Fibroblast of peridontal ligament (primary cell): ENCODE measurements at regions not wholly inside any gene's neighbourhood (a gene's known extent, or its start where the extent isn't known, plus 50 kb on each side); places are given as distances from the start of the nearest gene placed in this dataset.

ENCODE experiments used
- DNase-seq: peaks from one replicate; pipeline ENCODE4 v3.0.0-alpha.2; 2010; ENCODE audit errors: extremely low read depth

DNA sequence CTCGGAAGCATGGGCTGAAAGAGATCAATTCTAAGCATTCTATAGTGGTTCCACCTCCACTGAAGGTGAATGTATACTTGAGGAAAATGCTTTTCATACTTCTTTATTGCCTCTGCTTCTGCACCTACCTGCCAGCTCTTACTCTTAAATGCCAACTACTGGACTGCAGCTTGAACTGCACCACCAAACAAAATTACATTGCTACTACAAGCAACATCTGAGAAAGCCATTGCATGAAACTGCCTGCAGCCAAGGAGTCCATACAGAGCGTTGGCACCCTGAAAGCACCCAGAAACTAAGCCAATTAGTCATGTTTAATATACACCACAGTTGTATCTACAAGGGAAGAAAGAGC lies 440.9 kb downstream of the BTBD3 start:
- no peak for DNase-seq

DNA sequence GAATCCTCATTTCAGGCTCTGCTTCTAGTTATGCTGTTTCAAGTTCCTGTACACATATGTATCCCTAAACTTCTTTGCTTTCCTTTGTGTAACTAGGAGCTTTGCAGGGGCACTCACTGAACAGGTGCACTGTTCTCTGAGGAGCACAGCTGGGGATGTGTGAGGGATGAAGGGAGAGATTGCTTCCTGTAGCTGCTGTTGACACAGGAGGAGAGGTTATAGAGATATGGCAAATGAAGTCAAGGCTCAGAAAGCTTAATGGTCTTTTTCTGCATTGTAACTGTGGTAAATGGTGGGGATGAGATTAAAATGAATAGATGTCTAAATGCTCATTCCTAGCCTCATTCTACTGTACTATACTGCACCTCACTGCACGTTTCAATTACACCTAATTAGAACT lies 454.3 kb downstream of the BTBD3 start:
- DNase-seq: no peak

DNA sequence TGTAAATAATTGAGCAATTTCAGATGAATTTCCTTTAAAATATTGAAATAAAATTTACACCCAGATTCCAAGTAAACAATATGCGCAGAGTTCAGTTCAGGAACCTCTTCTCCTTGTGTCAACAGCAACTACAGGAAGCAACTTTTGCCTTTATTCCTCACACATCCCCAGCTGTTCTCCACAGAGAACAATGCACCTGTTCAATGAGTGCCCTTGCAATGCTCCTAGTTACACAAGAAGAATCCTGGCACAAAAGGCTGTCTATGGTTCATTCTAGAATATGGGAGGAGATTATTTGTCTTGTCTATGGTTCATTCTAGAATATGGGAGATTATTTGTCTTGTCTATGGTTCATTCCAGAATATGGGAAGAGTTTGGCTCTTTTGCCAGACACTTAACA lies 454.9 kb downstream of the BTBD3 start:
- no peak for DNase-seq

DNA sequence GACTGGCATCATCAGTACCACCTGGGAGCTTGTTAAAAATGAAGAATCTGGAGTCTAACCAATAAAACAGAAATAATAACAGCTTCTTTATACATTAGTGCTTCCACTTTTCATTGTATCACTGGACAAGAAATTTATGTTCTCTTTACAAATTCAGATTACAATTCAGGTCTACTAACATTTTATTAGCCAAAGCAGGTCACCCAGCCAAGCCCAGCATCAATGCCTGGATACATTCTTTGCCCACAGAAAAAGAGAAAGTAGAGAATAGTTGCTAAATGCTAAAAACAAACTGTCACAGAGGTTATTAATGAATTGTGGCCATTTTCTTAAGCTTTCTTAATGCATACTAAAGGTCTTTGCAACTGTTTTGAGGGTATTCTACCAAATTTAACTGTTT lies 458.3 kb downstream of the BTBD3 start:
- no peak for DNase-seq

DNA sequence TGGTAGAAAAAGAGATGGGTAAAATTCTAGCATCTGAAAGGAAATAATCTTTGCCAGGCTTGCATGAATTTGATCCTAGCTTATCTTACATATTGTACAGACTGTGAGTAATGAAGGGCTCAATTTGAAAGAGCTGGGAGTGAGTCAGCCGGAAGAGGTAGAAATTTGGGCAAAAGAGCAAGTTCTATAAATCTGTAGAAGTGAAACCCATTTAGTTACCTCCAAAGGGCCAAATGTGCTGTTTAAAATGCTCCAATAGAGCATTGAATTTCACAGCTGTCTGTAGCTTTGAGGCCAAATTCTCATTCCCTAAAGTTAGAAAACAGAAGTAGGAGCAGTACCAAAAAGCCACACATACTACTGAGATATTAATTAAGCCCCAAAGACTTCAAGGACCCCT lies 466.1 kb downstream of the BTBD3 start:
- DNase-seq: no peak

DNA sequence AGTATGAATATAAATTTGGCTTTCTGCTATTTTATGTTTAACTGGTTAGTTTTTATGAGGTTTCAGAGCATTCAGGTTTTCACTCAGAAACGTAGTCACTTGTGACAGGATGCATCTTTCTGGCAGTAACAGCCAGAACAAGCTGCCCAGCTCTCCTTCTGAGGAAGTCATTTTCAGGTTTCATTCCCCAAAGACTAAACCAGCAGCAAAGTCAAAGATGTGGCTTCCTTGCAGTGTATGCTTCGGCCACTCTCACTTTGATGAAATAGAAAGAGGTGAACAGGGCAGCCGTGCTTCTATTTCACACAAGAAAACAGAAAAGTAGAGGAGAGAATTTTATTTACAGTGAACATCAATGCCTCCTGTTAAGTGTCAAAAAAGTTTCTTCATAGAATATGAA lies 469.1 kb downstream of the BTBD3 start:
- no peak for DNase-seq

DNA sequence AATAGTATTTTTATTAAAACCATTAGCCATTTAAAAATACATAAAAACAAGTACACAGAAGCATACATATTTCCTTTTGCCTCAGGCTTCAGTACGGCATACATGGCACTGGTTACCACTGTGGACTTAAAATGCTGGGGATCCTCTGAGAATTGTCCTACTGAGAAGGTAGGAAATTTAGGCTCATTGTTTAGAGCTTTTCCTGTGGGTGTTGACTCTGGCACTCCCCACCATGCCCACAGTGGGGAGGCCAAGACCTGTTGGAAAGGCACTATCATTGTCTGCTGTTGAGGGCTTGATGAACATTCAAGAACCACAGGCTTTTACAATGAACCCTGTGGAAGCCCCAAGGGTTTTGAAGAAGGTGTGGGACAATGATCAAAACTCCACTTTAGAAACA lies 473.4 kb downstream of the BTBD3 start:
- no peak for DNase-seq

DNA sequence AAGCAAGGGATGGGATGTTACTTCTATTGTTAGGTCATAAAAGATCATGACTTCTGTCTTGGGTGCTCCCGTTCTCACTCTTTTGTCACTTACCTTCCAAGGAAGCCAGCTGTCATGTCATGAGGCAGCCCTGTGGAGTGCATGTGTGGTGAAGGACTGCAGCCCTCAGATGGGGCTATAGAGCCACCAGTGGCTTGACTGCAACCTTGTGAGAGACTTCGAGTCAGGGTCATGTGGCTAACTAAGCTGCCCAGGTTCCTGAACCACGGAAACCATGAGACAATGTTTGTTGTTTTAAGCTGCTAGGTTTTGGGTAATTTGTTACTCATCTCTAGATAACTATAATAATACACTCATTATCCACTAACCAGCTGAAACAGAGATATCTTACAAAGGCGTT lies 477.1 kb downstream of the BTBD3 start:
- no peak for DNase-seq

DNA sequence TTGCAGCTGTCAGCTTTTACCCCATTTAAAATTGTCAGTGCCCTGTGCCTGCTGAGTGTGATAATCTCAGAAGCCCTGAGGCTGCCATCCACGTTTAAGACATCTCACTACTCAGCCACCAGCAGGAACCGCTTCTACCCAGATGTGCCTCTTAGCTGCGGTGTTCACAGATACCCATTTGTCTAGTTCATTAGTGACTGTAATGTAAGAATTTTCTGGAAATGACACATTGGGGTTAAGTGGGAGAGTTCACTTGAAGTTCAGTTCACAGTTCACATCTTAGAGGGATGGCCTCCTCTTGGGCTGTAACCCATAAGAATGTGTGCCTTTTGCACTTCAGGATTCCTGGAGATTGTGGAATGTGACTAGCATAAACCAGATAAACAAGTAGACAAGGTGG lies 477.7 kb downstream of the BTBD3 start:
- DNase-seq: no peak

DNA sequence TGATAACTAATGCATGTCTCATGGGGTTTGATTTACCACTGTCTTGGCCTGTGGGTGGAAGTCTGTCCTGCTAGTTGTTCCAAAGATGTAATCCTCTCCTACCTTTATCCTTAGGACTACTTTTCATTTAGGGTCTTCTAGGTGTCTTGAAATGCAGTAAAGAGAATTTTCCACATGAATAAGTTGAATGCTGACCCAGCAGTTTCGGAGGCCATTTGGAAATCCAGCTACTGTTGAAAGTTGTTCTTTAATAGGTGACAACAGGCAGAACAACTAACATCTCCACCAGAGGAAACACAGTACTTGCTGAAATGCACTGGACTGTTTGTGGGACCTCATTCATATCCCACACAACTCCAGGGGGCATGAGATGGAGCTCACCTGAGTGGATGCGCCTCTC lies 478.1 kb downstream of the BTBD3 start:
- DNase-seq: no peak

DNA sequence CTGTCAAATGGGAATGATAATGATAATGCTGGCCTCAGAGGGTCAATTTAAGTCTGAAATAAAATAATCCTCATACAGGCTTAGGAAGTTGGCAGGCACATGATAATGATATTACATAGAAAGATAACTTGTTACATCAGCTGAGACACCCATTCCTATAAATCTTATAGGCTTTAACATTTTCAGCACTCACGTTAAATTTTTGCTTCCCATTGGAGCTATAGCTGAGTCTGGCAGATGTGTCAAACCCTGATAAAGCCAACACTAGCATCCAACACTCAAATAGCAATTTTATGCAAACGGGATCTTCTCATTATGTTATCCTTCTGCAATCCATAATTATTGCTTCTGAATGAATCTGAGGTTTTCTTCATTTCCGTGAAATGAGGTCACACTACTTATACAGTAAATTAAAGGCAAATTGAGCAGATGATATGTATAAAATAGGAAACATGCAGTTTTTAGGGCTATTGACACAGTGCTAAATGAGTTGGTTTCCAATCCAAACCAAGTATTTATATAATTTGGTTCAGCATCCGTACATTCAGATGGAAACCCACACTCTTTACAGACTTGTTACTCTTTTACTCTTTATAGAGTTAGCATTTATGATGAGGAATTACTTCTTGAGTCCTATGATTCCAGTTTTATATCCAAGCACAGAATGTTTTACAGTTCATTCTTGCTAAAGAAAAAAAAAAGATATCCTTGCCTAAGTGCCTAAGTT lies 481.6 kb downstream of the BTBD3 start:
- DNase-seq: no peak

DNA sequence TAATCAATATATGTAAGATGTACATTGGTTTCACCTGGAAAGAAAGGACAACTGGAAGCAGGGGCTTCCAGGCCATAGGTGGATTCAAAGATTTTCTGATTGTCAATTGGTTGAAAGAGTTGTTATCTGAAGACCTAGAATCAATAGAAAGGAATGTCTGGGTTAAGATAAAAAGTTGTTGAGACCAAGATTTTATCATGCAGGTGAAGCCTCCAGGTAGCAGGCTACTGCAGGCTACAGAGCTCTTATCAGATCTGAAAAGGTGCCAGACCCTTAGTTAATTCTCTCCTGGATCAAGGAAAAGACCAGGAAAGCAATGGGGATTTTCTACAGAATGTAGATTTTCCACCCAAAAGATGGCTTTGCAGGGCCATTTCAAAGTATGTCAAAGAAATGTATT lies 487.2 kb downstream of the BTBD3 start:
- DNase-seq: no peak

DNA sequence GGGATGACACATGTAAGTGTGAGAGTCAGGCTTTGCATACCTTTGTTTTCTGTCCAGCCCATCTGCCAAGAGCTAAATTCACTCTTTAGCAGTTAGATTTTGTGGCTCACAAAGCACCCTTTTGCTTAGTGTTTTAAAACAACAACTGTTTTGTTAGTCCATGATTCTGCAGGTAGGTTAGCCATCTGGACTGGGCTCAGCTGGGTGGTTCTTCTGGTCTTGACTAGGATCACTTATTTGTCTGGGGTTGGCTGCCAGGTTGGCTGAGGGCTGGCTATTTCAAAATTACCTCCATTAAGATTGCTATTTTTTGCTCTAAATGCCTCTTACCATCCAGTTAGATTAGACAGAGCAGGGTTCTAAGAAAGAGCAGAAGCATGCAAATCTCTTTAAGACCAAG lies 489.3 kb downstream of the BTBD3 start:
- DNase-seq: no peak

DNA sequence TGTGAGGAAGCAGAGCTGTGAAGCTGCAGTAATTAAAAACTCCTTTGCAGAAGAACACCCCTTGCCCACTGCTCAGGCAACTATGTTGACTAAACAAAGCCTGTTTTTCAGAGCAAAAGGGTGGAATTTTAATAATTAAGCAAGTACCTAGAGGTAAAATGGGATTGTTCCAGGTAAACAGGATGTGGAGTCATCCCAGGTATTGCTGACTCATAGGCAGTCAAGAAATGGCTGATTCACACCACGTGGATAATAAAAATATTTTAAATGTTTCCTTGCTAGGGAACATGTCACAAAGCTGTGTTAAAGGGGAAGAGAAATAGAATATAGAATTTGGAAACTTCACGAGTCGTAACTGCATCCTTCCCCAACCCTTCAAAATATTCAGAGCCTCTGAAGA lies 491.8 kb downstream of the BTBD3 start:
- no peak for DNase-seq

DNA sequence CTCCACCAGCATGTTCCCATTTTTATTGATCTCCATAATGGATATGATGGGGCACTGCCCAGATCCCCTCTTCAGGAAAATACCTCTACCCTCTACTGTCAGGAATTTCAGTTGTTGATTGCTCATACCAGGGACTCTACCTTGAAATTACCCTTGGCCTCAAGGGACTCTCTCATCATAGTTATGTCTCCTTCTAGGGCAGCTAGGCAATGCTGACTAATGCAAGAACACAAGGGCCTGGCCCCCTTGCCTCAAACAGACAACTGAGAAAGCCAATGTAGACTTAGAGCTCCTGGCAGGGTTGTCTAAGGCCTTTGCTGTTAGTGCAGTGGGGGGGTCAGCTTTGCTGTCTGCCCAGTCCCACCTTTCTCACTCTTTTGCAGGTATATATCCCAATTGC lies 493.1 kb downstream of the BTBD3 start:
- no peak for DNase-seq

DNA sequence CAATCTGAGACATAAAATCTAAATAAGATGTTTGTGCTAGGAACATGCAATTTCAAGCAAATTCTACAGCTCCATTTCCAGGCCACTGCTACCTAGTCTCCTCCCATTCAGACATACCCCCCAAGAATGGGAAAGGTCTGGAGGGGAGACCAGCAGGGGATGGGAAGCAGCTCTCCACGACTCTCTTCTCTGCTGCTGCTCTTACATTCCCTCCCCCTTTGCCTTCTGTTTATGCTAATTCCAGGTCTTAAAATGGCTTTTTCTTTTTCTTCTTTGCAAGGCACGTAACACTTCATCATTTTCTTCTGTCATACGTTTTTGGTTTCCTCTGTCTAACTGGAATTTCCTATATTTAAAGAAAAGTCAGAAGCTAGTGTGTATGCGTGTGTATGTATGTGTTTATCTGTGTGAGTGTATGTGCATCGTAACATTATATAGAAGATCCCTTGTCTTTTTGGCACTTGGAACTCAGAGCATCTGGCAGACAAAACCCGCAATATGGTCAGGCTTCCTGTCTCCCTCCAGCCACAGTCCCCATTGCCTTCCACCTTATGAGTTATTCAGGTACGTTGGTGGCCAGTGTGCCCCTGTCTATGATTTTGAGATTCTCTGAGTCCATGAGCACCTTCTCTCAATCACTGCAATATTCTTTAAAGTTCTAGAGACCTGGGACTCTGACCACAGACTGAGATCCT lies 493.7 kb downstream of the BTBD3 start:
- DNase-seq: no peak

DNA sequence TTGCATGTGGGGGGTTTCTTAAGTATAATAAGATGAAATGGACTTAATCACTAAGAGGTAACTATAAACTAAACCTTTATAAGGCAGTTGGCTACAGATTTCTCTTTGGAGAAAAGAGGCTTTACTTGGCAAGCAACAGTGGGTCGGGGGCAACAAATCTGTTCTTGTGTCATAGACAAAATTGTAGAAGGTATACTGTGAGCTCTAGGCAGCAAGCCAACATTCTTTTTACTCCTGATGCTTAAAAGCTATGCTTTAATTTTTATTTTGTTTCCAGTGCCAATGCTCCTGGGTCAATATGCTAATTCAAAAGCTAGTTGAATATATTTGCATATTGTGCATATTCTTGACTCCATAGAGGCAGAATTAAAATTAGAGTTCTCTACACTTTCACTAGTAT lies 495.4 kb downstream of the BTBD3 start:
- no peak for DNase-seq

DNA sequence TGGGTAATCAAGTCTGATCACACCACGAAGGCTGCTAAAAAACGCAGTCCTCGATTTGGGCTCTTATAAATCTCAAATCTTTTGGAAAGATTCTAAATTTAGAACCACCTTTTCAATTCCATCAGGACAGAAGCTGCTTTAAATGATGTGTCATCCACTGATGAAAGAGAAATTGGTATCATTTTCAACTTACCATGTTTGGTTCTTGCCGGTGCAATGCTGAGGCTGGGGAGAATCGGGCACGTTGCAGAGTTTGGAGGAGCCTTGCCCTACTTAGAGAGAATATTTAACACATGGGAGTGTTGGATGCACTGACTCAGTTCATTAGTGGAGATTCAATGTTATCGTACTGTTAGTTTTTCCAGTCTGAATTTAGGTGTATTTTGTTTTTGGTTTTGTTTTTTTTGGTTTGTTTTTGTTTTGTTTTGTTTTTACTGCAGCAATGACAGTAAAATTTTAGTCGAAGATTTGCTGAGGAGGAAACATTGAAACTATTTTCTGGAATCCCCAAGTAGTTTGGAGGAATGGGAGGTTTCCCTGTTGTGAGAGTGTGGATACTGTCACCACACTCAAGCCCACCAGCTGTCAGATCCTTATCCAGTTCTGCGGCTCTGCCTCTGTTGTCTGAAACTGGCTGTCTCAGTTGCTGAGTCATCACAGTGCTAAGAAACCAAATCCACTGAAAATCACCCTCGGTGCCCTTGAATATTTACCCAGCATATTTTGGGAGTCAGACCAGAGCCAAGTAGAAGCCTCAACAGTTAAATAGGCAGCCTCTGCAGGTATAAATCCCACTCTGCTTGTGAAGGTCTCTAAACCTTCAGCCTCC lies 497.0 kb downstream of the BTBD3 start:
- no peak for DNase-seq

DNA sequence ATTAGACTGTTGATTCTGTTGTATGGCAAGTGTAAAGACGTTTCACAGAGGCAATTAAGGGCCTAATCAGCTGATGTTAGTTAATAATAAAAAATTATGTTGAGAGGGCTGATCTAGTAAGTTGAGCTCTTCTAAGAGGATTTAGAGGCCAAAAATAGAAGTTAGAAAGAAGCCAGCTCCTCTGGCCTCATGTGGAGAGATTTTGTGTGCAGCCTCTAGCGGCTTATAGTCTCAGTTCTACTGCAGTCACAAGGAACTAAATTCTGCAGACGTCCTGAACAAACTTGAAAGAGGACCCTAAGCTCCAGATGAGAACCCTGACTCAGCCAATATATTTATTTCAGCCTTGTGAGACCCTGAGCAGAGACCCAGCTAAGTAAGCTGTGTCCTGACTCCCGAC lies 498.6 kb downstream of the BTBD3 start:
- DNase-seq: no peak

DNA sequence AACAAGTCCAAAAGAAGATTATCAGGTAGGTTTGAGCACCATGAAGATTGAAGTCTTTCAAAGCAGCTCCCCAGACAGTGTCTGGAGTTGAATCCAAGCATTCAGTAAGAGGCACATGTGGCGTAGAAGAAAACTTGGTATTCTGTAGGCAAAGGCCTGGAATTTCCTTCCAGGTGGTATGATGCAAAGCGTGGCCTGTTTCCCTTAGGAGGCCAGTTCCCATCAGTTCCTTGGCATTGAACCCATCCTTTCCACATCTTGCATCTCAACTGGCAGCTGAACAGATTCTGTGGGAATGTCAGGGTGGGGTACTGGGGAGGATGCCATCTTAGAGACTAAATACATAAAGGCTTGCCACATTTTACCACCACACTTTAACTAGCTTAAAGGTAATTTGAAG lies 516.0 kb downstream of the BTBD3 start:
- no peak for DNase-seq

DNA sequence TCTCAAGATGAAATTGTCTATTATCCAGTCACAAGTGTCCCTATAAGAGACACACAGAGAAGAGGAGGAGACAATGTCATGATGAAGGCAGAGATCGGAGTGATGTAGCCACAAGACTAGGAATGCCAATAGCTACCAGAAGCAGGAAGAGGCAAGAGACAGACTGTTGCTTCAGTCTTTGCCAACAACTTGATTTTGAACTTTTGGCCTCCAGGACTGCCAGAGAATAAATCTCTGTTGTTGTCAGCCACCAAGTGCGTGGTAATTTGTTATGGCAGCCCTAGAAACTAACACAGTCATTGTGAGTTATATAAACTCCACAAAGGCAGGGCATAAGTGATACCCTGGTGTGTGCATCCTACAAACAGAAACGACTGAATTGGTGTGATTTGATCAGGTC lies 517.0 kb downstream of the BTBD3 start:
- DNase-seq: no peak

DNA sequence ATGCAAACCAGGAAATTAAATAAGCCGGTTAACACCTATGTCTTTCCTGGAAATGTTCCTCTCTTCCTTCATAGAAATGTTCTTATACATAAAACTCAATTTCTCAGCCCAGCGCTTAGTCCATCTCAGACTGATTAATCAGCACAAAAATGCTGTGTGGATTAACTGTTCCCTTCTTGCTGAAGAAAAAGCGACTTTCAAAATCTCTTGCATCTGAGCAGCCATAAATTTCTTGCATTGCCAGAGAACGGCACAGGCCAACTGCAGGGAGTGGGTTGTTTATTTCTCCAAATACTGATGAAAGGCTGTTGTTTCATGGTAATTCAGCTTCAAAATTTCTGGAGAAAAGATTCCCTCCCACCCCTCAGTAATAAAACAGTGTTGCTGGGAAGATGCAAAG lies 517.6 kb downstream of the BTBD3 start:
- DNase-seq: no peak

DNA sequence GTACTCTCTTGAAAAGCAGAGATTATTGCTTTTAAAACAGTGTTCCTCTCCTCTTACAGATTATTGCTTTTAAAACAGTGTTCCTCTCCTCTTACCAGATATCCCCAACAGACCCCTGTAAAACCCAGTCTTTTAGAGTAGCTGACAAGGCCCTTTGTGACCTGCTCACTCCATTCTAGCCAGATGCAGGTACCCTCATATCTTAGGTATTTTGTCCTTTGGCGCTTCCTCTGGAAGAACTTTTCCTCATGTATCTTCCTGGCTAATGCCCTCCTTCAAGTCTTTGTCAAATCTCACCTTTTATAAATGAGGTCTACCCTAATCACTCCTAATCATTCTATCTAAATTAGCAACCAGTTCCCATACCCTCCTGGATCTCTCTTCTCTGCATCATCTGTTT lies 536.0 kb downstream of the BTBD3 start:
- DNase-seq: no peak
